HepG2 (cell line): ENCODE measurements at regions not wholly inside any gene's neighbourhood (a gene's known extent, or its start where the extent isn't known, plus 50 kb on each side); places are given as distances from the start of the nearest gene placed in this dataset.

Experiments used
- ATAC-seq: fragments of 200-7000 bp; cut with Tn5 transposase; 3 replicates; pipeline ENCODE4 v1.9.1; 2020; ENCODE audit warnings: mild to moderate bottlenecking, moderate library complexity
- BruUV-seq: library from RNA; stranded (reverse); fragments of 400-500 nt; replicated peaks from 2 replicates; lab custom pipeline; 2021; lab: Mats Ljungman, UMichigan
- CTCF ChIA-PET: fragments of 300-600 bp; formaldehyde crosslinking; extraction: SDS; loops from one replicate; lab custom pipeline; 2021; ENCODE audit warnings: low total read pairs, inconsistent platforms, low intra/inter-chr PET ratio; lab: Yijun Ruan, JAX
- POLR2A ChIA-PET: fragments of 350-600 bp; sonication (Branson Sonifier 250); formaldehyde crosslinking; loops from one replicate; lab custom pipeline; 2020; ENCODE audit warnings: antibody characterized with exemption, inconsistent platforms; lab: Yijun Ruan, JAX
- DNase-seq: peaks from one replicate; pipeline ENCODE4 v3.0.0-alpha.2; 2015; ENCODE audit warnings: low spot score
- FAIRE-seq: peaks from 3 replicates; lab custom pipeline; 2011; peaks lifted over from hg19 to GRCh38; lab: Jason Lieb, UNC
- H2AFZ ChIP-seq: one replicate; pipeline ENCODE4 v1.6.1; 2011; ENCODE audit warnings: low read length, inconsistent platforms
- H3K27ac ChIP-seq: fragments of 300-600 bp; 3 replicates; pipeline ENCODE4 v1.8.0; 2011; ENCODE audit warnings: mixed run types, mild to moderate bottlenecking, mixed read lengths, low read length, inconsistent platforms; ENCODE audit not compliant: insufficient read depth; ENCODE audit errors: extremely low read length
- H3K27me3 ChIP-seq, 2 experiments: fragments of 200-600 bp in 1 of 2; 2 replicates in 1 of 2; 3 replicates in 1 of 2; pipeline versions ENCODE4 v1.6.0 to v1.8.0; 2011; ENCODE audit warnings: low read length in 2 of 2, mild to moderate bottlenecking in 2 of 2, moderate library complexity in 2 of 2, inconsistent platforms in 1 of 2; ENCODE audit not compliant: insufficient read depth in 2 of 2, control insufficient read depth in 1 of 2
- H3K36me3 ChIP-seq, 2 experiments: fragments of 200-600 bp in 1 of 2; replicated peaks in 1 of 2; 2 replicates in 1 of 2; 3 replicates in 1 of 2; pipeline versions ENCODE4 v1.5.1 to v1.8.0; 2011; ENCODE audit warnings: low read length in 2 of 2, inconsistent platforms in 1 of 2; ENCODE audit not compliant: insufficient read depth in 2 of 2, control insufficient read depth in 1 of 2
- H3K4me1 ChIP-seq: 2 replicates; pipeline ENCODE4 v1.5.1; 2012; ENCODE audit warnings: low read length, inconsistent platforms; ENCODE audit not compliant: insufficient read depth
- H3K4me2 ChIP-seq: 2 replicates; pipeline ENCODE4 v1.6.0; 2011; ENCODE audit warnings: low read depth, low read length, inconsistent platforms
- H3K4me3 ChIP-seq, 3 experiments: fragments of 200-600 bp in 1 of 3; sonication (generic), shearing (Covaris generic) in 1 of 3; replicated peaks in 1 of 3; 2 replicates each; pipeline ENCODE4 v1.5.1; 2011 to 2016; ENCODE audit warnings: low read length in 3 of 3, inconsistent platforms in 2 of 3, low read depth in 2 of 3, mild to moderate bottlenecking in 2 of 3, control low read depth in 1 of 3, mixed read lengths in 1 of 3; ENCODE audit not compliant: insufficient read depth in 1 of 3
- H3K79me2 ChIP-seq: one replicate; pipeline ENCODE4 v1.6.1; 2011; ENCODE audit warnings: low read length, inconsistent platforms; ENCODE audit not compliant: insufficient read depth
- H3K9ac ChIP-seq: 2 replicates; pipeline ENCODE4 v1.6.0; 2011; ENCODE audit warnings: mild to moderate bottlenecking, low read depth, low read length, inconsistent platforms; ENCODE audit not compliant: insufficient read depth
- H3K9me3 ChIP-seq: 2 replicates; pipeline ENCODE4 v1.5.1; 2012; ENCODE audit warnings: mild to moderate bottlenecking, low read length
- H4K20me1 ChIP-seq: 2 replicates; pipeline ENCODE4 v1.6.0; 2011; ENCODE audit warnings: inconsistent platforms, mild to moderate bottlenecking, low read length, moderate library complexity; ENCODE audit not compliant: insufficient read depth
- ATAD3A ChIP-seq: sonication (generic); formaldehyde crosslinking; IDR thresholded peaks from 2 replicates; pipeline ENCODE4 v1.4.0; 2020; ENCODE audit warnings: missing genetic modification reagents
- HOXA3 ChIP-seq: sonication (generic); formaldehyde crosslinking; IDR thresholded peaks from 2 replicates; pipeline ENCODE4 v1.5.0; 2020; ENCODE audit warnings: missing genetic modification reagents
- MAZ ChIP-seq, 2 experiments: sonication (generic) in 1 of 2; formaldehyde crosslinking in 1 of 2; IDR thresholded peaks; 2 replicates each; pipeline versions ENCODE4 v1.5.0 to v1.6.1; 2012 to 2020; ENCODE audit warnings: low read depth in 2 of 2, mild to moderate bottlenecking in 2 of 2, borderline replicate concordance in 1 of 2, improper control_type of control experiment in 1 of 2, low read length in 1 of 2, missing genetic modification reagents in 1 of 2, moderate library complexity in 1 of 2
- MTA1 ChIP-seq: sonication (generic); formaldehyde crosslinking; IDR thresholded peaks from 2 replicates; pipeline ENCODE4 v1.4.0; 2020; ENCODE audit warnings: missing genetic modification reagents, mild to moderate bottlenecking, borderline replicate concordance
- NCOR1 ChIP-seq: fragments of 200-600 bp; sonication (generic); IDR thresholded peaks from 2 replicates; pipeline ENCODE4 v1.7.0; 2017; ENCODE audit warnings: antibody characterized with exemption, low read length, borderline replicate concordance
- NKX3-1 ChIP-seq: sonication (generic); formaldehyde crosslinking; IDR thresholded peaks from 2 replicates; pipeline ENCODE4 v1.5.0; 2020; ENCODE audit warnings: missing genetic modification reagents
- PHF21A ChIP-seq: sonication (generic); formaldehyde crosslinking; IDR thresholded peaks from 2 replicates; pipeline ENCODE4 v1.5.0; 2020; ENCODE audit warnings: mild to moderate bottlenecking, missing genetic modification reagents
- POLR2A ChIP-seq, 2 experiments: IDR thresholded peaks; 2 replicates each; pipeline ENCODE4 v1.6.1; 2011; ENCODE audit warnings: low read depth in 2 of 2, low read length in 2 of 2, mild to moderate bottlenecking in 1 of 2, moderate library complexity in 1 of 2; ENCODE audit not compliant: insufficient read depth in 1 of 2
- SOX13 ChIP-seq, 3 experiments: fragments of 450-650 bp in 1 of 3; sonication (generic) in 1 of 3; formaldehyde crosslinking in 1 of 3; IDR thresholded peaks in 2 of 3; conservative IDR thresholded peaks in 1 of 3; 2 replicates each; pipeline versions ENCODE4 v1.5.0 to v1.6.1; 2016 to 2020; ENCODE audit warnings: antibody characterized with exemption in 1 of 3, mild to moderate bottlenecking in 1 of 3, missing compliant biosample characterization in 1 of 3, missing genetic modification reagents in 1 of 3, moderate library complexity in 1 of 3
- ZKSCAN5 ChIP-seq: sonication (generic); formaldehyde crosslinking; IDR thresholded peaks from 2 replicates; pipeline ENCODE4 v1.5.1; 2020; ENCODE audit warnings: mild to moderate bottlenecking, missing genetic modification reagents
- ZNF34 ChIP-seq: sonication (generic); formaldehyde crosslinking; IDR thresholded peaks from 2 replicates; pipeline ENCODE4 v1.4.0; 2020; ENCODE audit warnings: mild to moderate bottlenecking, missing genetic modification reagents, borderline replicate concordance
- ZNF546 ChIP-seq: sonication (generic); formaldehyde crosslinking; conservative IDR thresholded peaks from 2 replicates; pipeline ENCODE4 v1.8.1; 2023; ENCODE audit warnings: mild to moderate bottlenecking, missing genetic modification reagents
- ZNF569 ChIP-seq: sonication (generic); formaldehyde crosslinking; IDR thresholded peaks from 2 replicates; pipeline ENCODE4 v1.5.0; 2020; ENCODE audit warnings: mild to moderate bottlenecking, missing genetic modification reagents, moderate library complexity, borderline replicate concordance
- ZNF616 ChIP-seq: sonication (generic); formaldehyde crosslinking; IDR thresholded peaks from 2 replicates; pipeline ENCODE4 v1.5.0; 2020; ENCODE audit warnings: low read depth, mild to moderate bottlenecking, missing genetic modification reagents
- WGBS: methylation state at CpG from one replicate; pipeline ENCODE4 v1.1.6; 2017; ENCODE audit warnings: low lambda C conversion rate; 5-methylcytosine and 5-hydroxymethylcytosine counted together
- in situ Hi-C: cut with HindIII; loops from 2 replicates; pipeline ENCODE4 v1.10.0; 2017; ENCODE audit warnings: low pct_unique_long_range_greater_than_20kb; ENCODE audit not compliant: extremely low pct_ligation_motif_present
- intact Hi-C: fragments of 100-400 bp; cut with micrococcal nuclease; formaldehyde crosslinking; loops from one replicate; pipeline ENCODE4 v1.10.0; 2022; ENCODE audit not compliant: unreplicated experiment
- TF ChIP-seq, protein P1 (sequence below): sonication (generic); formaldehyde crosslinking; IDR thresholded peaks from 2 replicates; pipeline ENCODE4; 2020; ENCODE audit warnings: missing genetic modification reagents, mild to moderate bottlenecking, borderline replicate concordance
- TF ChIP-seq, protein P2 (sequence below): sonication (generic); formaldehyde crosslinking; IDR thresholded peaks from 2 replicates; pipeline ENCODE4 v1.4.0; 2020; ENCODE audit warnings: missing genetic modification reagents
- TF ChIP-seq, protein P3 (sequence below): sonication (generic); formaldehyde crosslinking; IDR thresholded peaks from 2 replicates; pipeline ENCODE4 v1.8.1; 2022; ENCODE audit warnings: low read depth, mild to moderate bottlenecking, missing genetic modification reagents

DNA sequence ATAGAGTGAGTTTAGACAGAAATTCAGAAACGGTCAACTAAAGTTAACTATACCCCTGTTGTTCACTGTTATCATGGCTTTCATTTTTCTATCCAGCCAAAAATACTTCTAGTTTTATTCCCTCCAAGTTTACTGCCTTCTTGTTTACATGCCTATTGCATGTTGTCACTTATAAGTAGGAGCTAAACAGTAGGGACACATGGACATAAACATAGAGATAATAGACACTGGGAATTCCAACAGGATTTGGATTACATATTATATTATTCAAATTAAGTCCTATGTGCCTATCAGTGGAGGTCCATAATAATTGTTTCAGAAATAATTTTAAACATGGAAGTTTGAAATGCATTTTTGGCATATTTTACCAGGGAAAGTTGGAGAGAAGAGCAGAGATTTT is 269.1 kb upstream of the ZNF717 start:
- in situ Hi-C loops, result no loop called here
- no peak overlapping the region for H2AFZ ChIP-seq
- FAIRE-seq (no peak), DNase-seq (no peak), ATAC-seq (no peak)
- no peaks in the 10 kb centered on the region for H4K20me1 ChIP-seq
- H3K4me3 ChIP-seq, result no peak overlapping the region
- H3K9ac ChIP-seq, result no peak overlapping the region
- H3K36me3 ChIP-seq, result no peaks in the 10 kb centered on the region
- H3K4me2 ChIP-seq, result no peak overlapping the region
- no peaks in the 10 kb centered on the region for H3K4me1 ChIP-seq
- intact Hi-C loops, result no loop called here
- no peaks in the 10 kb centered on the region for H3K9me3 ChIP-seq
- TF ChIP-seq NKX3-1, result no peak
- TF ChIP-seq ZKSCAN5 (CRISPR knock-in tag), result no peak
- no peak for TF ChIP-seq POLR2A (IDR thresholded peaks at IDR 0.05; ENCODE audit: insufficient read depth in 1 of 2, low read depth in 2 of 2, low read length in 2 of 2)
- TF ChIP-seq, protein P1, sequence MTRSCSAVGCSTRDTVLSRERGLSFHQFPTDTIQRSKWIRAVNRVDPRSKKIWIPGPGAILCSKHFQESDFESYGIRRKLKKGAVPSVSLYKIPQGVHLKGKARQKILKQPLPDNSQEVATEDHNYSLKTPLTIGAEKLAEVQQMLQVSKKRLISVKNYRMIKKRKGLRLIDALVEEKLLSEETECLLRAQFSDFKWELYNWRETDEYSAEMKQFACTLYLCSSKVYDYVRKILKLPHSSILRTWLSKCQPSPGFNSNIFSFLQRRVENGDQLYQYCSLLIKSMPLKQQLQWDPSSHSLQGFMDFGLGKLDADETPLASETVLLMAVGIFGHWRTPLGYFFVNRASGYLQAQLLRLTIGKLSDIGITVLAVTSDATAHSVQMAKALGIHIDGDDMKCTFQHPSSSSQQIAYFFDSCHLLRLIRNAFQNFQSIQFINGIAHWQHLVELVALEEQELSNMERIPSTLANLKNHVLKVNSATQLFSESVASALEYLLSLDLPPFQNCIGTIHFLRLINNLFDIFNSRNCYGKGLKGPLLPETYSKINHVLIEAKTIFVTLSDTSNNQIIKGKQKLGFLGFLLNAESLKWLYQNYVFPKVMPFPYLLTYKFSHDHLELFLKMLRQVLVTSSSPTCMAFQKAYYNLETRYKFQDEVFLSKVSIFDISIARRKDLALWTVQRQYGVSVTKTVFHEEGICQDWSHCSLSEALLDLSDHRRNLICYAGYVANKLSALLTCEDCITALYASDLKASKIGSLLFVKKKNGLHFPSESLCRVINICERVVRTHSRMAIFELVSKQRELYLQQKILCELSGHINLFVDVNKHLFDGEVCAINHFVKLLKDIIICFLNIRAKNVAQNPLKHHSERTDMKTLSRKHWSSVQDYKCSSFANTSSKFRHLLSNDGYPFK, result no peak
- no peak for TF ChIP-seq MAZ (IDR thresholded peaks at IDR 0.05; ENCODE audit: borderline replicate concordance, low read depth, low read length)
- no peak for TF ChIP-seq MAZ (CRISPR knock-in tag; IDR thresholded peaks at IDR 0.05; ENCODE audit: low read depth)
- TF ChIP-seq NCOR1, result no peak
- no peak for TF ChIP-seq MTA1
- TF ChIP-seq ZNF569 (CRISPR knock-in tag), result no peak
- TF ChIP-seq SOX13 (IDR thresholded peaks at IDR 0.05), result no peak
- no peak for TF ChIP-seq SOX13 (CRISPR knock-in tag; conservative IDR thresholded peaks at IDR 0.05 in 1 of 2, IDR thresholded peaks at IDR 0.05 in 1 of 2)
- no peak for TF ChIP-seq ZNF546 (CRISPR knock-in tag)
- no peak for TF ChIP-seq ATAD3A (CRISPR knock-in tag)
- no peak for TF ChIP-seq ZNF34 (CRISPR knock-in tag)
- no peak for TF ChIP-seq ZNF616 (CRISPR knock-in tag)
- TF ChIP-seq, protein P2, sequence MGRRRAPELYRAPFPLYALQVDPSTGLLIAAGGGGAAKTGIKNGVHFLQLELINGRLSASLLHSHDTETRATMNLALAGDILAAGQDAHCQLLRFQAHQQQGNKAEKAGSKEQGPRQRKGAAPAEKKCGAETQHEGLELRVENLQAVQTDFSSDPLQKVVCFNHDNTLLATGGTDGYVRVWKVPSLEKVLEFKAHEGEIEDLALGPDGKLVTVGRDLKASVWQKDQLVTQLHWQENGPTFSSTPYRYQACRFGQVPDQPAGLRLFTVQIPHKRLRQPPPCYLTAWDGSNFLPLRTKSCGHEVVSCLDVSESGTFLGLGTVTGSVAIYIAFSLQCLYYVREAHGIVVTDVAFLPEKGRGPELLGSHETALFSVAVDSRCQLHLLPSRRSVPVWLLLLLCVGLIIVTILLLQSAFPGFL, result no peak
- TF ChIP-seq HOXA3 (CRISPR knock-in tag), result no peak
- TF ChIP-seq PHF21A (CRISPR knock-in tag), result no peak
- TF ChIP-seq, protein P3, sequence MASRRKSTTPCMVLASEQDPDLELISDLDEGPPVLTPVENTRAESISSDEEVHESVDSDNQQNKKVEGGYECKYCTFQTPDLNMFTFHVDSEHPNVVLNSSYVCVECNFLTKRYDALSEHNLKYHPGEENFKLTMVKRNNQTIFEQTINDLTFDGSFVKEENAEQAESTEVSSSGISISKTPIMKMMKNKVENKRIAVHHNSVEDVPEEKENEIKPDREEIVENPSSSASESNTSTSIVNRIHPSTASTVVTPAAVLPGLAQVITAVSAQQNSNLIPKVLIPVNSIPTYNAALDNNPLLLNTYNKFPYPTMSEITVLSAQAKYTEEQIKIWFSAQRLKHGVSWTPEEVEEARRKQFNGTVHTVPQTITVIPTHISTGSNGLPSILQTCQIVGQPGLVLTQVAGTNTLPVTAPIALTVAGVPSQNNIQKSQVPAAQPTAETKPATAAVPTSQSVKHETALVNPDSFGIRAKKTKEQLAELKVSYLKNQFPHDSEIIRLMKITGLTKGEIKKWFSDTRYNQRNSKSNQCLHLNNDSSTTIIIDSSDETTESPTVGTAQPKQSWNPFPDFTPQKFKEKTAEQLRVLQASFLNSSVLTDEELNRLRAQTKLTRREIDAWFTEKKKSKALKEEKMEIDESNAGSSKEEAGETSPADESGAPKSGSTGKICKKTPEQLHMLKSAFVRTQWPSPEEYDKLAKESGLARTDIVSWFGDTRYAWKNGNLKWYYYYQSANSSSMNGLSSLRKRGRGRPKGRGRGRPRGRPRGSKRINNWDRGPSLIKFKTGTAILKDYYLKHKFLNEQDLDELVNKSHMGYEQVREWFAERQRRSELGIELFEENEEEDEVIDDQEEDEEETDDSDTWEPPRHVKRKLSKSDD, result no peak
- POLR2A ChIA-PET, result no interaction called here
- H3K27ac ChIP-seq, result no peak overlapping the region
- 0% methylated on average over 1 of the region's 1 CpG for WGBS
- BruUV-seq, result no TSS peak
- no peaks in the 10 kb centered on the region for H3K27me3 ChIP-seq
- CTCF ChIA-PET, result no interaction called here
- no peaks in the 10 kb centered on the region for H3K79me2 ChIP-seq
